IPS DF 19.7 (cell line): ENCODE measurements at regions not wholly inside any gene's neighbourhood (a gene's known extent, or its start where the extent isn't known, plus 50 kb on each side); places are given as distances from the start of the nearest gene placed in this dataset.

Source experiments
- DNase-seq: peaks from one replicate; pipeline ENCODE4 v3.0.0-alpha.2; 2013; ENCODE audit warnings: low read depth, low spot score

DNA sequence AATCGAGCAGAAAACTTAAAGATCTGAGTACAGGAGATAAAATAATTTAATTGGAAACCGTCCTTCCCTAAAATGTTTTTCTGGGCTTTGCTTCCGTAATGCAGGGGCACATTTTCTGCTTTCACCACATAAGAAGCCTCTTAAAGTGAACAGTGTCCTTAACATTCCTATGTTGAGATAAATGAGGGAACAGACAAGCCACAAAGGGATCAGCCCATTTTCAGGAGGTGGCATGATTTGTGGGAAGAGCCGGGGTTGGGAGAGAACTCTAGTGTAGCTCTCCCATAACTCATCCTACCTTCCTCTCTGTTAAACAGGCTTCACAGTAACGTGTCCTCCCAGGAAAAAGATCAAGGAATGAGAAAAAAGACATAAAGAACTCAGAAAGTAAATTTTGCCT is 56.9 kb upstream of the ACVR1C start:
- DNase-seq: no peak

- peak; percentile 15 for DNase-seq
These were observed 56.3 kb upstream of the ACVR1C start for GRCh38 chr2:157684940-157685466.
